GM18873 (cell line): ENCODE measurements at regions not wholly inside any gene's neighbourhood (a gene's known extent, or its start where the extent isn't known, plus 50 kb on each side); places are given as distances from the start of the nearest gene placed in this dataset.
"Not testable (repeated sequence)": the region's sequence is repeated elsewhere in the genome, so short reads cannot be mapped to it uniquely, and the experiment has no call there.

ENCODE experiments used
- ATAC-seq: cut with Tn5 transposase; IDR thresholded peaks from one replicate; pipeline ENCODE4 v1.9.1; 2021; ENCODE audit warnings: mild to moderate bottlenecking, moderate library complexity, moderate number of reproducible peaks; ENCODE audit not compliant: unreplicated experiment, low FRiP score

DNA sequence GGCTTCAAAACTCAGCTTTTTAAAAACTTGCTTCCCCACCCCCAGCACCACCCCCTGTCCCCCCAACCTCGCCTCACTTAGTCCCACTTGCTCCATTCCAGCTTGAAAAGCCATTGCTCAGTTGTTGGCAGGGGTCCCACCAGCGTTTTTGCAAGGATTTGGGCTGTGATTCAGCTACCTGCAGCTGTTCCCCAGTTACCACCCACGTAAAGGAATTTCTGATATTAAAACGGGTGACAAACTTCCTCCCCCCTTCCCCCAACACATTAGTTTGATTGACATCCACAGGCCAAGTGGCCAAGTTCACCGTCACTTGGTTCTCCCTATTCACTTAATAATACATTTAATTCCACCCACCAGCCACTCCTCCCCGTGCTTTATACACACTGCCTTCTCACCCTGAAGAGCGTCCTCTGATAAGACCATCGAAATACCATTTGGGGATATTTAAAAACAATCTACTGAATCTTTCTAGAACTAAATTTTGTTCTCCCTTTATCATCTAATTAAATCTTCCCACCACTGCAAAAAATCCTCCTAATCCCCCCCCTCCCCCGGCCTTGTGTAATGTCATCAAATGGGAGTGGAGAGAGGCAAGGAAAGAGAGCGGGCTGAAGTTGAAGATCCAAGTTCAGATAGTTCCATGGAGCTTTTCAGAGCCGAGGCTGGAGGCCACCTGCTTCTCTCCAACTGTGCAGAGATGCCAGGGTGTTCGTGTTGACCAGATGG lies 55.1 kb downstream of the SOX9 start:
- no peak for ATAC-seq

GRCh38 chr17:72176516-72176851 lies 55.7 kb downstream of the SOX9 start:
- no peak for ATAC-seq

DNA sequence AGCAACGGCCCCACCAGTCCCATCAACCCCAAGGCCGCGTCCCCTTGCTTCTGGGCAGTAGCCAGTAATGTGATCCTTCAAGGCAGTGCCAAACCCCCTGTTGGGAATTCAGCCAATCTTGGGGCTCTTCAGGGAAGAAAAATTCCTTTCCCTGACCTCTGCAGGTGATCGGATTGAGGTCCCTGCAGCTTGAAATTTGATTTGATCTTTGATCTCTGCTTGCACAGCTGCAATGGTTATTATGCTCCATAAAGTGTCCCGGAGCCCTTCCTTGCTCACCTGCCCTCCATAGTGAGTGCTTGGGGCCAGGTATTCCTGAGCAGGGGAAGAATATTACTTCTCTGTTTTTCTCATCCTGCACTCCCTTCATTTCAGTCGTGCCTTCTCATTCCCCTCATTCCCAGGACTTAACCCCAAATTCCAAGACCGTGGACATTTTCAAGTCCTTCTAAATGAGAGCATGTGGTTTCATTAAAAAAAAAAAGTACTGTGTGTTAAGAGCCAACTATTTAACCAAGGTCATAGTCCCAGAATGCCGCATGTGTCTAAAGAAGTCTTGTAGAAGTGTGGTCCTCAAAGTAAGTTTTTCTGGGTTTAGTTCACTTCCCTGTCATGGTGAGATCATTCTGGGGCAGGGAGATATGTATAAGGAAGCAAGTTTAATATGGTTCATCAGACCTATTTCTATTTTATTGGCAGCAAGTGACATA lies 56.3 kb downstream of the SOX9 start:
- ATAC-seq = no peak

DNA sequence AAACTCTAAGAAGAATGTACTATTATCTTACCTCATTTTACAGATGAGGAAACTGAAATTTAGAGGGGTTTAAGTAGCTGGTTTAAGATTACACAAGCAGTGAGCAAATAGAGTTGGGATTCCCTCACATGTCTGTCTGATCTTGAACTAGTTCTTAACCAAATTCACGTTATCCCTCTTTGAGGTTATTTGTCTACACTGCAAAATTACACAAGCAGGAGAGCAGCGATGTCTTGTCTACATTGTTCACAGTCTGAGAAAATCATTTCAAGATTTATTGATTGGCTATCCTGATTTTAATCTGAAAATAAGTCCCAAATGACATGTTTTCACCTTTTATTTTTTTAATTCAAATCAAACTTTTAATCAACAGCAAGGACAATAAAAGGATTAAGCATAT lies 56.9 kb downstream of the SOX9 start:
- no peak for ATAC-seq

DNA sequence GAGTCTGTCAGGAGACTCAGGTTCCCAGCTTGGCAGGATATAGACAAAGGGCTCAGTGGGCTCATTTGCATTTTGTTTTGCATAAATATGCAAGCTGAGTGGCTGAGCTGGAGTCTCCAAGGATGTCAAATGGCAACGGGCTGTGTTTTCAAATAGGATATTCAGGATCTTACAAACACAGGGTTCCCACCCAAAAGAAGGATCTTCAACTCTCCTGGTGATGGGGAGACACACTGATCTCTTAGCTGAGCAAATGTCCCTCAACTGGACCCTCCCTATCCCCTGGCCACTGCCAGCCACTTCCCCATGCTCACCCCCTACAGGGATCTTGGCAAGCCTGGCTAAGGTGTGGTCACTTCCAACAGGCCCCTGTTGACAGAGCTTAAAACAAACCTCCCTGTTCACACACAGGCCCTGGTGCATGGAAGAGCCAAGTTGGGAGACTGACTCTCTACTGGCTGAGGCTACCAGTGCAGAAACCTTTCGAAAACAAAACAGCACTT lies 61.6 kb downstream of the SOX9 start:
- no peak for ATAC-seq

DNA sequence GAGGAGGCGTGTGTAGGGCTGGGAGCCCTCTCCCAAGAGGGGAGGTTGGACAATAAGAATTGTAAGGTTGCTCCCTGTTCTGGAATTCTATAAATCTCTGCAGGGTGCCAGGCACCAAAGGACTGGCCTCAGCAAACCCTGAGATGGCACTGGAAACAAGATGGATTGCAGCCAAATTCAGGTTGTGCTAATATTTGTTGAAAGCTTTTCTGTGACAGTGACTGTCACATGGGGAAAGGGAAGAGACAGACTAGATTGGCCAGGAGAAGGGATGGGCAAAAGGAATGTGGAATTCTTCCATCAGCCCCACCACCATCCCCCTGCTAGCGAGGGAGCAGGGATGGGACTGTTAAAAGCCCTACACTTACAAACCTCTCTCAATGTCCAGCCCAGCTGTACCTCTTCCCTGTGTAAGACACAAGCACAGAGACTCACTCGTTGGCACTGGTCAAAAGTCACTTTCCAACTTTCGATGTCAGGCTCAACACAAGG lies 62.4 kb downstream of the SOX9 start:
- no peak for ATAC-seq

DNA sequence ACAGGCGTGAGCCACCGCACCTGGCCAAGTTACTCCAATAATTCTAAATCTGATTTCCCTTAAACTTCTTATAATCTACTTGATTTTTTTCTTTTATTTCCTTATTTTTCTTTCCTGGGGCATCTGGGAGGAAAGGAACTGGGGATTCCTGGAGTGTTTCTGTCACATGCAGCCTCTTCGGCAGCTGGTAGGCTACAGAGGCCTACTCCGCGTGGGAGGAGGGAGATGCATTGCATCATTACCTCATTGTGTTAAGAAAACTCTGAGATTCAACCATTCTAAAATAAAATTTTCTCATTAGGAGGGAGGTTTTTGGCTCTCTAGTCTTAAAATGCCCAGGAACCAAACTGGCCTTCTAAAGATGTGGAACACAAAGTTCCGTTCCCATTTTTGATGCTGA lies 64.0 kb downstream of the SOX9 start:
- no peak for ATAC-seq

GRCh38 chr17:72185564-72185963 lies 64.7 kb downstream of the SOX9 start:
- no peak for ATAC-seq

GRCh38 chr17:72187556-72187955 lies 66.7 kb downstream of the SOX9 start:
- ATAC-seq = no peak

GRCh38 chr17:72188801-72189200 lies 68.0 kb downstream of the SOX9 start:
- no peak for ATAC-seq

- no peak for ATAC-seq
Observed at GRCh38 chr17:72189768-72190593, 69.2 kb downstream of the SOX9 start.

GRCh38 chr17:72191356-72191755 lies 70.5 kb downstream of the SOX9 start:
- ATAC-seq = no peak

DNA sequence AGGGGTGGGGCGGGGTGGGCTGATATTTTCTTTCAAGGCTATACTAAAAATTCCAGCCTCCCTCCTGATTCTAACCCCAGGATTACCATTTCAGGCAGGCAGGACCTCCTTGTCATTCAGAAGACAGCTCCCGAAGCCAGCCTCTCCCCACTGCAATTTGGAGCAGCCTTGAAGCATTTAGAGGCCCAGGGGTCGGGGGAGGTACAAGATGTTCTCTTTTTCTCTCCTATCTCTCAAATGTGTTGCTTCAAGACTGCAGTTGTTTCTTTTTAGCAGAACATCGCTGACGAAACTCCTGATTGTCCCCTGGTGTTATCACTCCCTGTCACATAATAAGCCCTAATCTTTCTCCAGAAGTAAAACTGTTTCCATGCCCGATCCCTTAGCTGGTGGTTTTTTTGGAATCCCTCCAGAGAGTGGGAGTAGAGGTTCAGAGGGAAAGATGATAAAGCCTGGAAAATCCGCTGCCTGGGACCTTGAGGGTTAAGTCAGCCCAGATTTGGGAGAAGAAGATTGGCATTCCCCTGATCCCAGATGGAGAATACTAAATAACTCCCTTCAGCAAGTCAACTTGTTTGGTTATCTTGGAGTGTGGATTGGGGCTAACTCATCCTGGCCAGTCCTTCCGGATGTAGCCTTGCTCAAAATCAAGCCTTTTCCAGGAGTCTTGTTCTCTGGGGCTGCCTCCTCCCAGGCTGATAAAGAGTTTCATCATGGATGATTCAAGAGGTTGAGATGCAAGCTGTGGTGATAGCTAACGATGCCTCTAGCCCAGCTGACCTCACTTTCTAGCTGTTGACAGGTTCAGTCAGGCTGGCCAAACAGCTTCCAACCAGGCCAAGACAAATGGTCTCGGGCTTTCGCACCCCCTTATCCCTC lies 71.3 kb downstream of the SOX9 start:
- ATAC-seq = no peak

DNA sequence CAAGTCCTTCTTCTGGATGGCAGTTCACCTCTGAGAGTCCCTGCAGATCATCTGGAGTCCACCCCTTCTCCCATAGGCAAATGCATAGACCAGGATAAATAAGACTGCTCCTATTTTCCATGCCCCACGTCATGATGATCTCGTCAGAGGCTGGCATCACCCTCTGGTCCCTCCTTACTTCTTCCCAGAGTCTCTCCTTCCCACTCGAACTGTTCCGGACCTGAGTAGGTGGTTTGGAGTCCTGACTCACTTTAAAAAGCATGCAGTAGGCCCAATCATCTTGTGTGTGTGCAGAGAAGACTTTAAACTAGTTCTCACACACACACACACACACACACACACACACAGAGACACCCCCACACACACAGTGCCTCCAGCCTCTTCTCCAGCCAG lies 72.0 kb downstream of the SOX9 start:
- ATAC-seq = no peak

DNA sequence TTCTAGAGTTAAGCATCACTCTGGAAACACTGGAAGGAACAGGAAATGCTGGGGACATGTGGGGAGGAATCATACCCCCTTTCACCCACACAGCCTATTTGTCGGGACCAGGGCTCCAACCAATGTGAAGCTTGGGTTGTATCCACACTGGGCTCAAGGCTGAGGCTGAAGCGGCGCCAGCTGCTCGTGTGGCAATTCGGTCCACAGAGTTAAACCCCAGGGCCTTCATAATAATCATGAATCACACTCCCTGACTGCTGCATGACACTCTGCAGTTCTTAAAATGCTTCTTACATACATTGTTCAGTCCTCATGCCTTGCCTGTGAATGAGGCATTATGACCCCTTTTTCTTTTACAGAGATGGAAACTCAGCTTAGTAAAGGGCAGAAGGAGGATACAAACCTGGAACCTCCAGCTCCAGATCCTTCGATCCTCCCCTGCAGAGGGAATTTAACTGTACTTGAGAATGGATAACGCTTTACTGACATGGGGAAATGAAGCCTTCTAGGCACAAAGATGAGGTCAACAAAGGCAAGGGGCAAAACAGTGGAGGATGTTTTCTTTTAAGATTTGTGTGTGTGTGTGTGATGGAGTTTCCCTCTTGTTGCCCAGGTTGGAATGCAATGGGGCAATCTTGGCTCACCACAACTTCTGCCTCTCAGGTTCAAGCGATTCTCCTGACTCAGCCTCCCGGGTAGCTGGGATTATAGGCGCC lies 72.7 kb downstream of the SOX9 start:
- no peak for ATAC-seq

GRCh38 chr17:72194107-72194440 lies 73.3 kb downstream of the SOX9 start:
- ATAC-seq = not testable (repeated sequence)

DNA sequence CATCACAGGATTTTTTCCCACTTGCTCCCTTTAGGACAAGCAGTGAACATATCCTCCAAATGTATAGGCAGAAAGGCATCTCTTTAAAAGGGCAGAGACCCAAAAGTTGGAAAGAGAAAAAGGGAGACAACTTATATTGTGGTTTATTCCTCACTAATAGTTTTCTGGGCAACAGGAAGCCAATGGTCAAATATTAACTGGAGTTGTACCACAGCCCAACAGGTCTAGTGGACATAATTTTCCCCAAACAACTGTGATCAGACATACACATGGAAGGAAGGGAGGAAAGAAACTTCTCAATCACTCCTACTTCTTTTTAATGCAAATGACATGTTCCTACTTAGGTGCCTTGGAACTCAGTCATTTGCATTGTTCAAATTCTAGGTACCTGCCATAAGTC lies 78.4 kb downstream of the SOX9 start:
- ATAC-seq = no peak

DNA sequence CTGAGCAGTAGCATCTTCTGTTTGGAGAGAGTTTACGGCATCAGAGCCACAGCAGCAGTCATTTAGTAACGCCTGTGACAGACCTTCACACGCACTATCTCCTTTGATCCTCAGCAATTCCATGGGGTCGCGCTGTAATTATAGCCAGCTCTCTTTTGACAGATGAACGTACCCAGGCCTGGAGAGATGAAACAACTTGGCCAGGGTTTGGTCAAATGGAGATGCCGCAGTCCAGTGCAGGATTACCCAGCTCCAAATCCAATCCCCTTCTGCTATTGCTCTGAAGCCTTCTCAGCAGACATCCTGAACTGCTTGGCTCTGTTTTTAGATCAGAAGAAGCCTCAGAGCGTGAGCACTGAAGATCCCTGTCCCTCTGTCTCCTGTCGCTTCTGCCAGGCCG lies 83.9 kb downstream of the SOX9 start:
- ATAC-seq = no peak

GRCh38 chr17:72205357-72205756 lies 84.5 kb downstream of the SOX9 start:
- no peak for ATAC-seq

DNA sequence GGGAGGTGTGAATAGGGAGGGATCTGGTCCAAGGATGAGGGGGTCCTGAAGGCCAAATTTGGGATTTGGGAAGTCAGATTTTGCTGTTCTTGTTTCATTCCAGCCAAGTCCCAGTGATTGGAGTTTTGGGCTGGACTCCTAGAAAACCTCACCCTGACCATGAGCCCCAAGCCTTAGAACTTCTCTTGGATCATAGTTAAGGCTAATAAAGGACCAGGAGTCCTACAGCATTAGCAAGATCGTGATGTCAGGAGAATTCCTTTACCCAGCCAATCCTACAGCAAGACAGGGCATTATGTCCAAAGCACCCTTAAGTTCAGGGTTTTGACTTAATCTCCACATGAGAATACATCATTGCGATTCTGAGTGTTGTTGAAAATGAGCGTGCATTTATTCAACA lies 85.0 kb downstream of the SOX9 start:
- no peak for ATAC-seq
